ENCODE measurements at regions not wholly inside any gene's neighbourhood (a gene's known extent, or its start where the extent isn't known, plus 50 kb on each side); places are given as distances from the start of the nearest gene placed in this dataset. TPM values are rescaled to one million over a fixed set of nuclear protein-coding genes. Genes with fewer than 3 reads are reported as not detected.

- Histone ChIP-seq H3K9me3 (ENCODE audit: low read depth, low read length) (no peaks in the 10 kb centered on the region), H3K27ac (ENCODE audit: low read depth, low read length) (no peak overlapping the region), H3K79me2 (ENCODE audit: insufficient read depth, low read length) (no peaks in the 10 kb centered on the region), H3K36me3 (ENCODE audit: insufficient read depth, low read length) (no peaks in the 10 kb centered on the region), H3K4me1 (ENCODE audit: insufficient read depth, low read length) (no peaks in the 10 kb centered on the region), H3K4me3 (ENCODE audit: insufficient read depth, low read length) (no peak overlapping the region), H3K4me2 (ENCODE audit: insufficient read depth, low read length) (no peak overlapping the region), H4K20me1 (ENCODE audit: insufficient read depth, low read length) (no peaks in the 10 kb centered on the region), H3K27me3 (ENCODE audit: insufficient read depth, low read length) (no peaks in the 10 kb centered on the region), H2AFZ (ENCODE audit: low read length) (no peak overlapping the region)
- no peak for TF ChIP-seq CTCF (IDR thresholded peaks at IDR 0.05; ENCODE audit: extremely low read depth, low read depth, low read length)
- no peak for DNase-seq (ENCODE audit: insufficient read length, low spot score, missing footprints)
Observed at GRCh38 chr2:185687967-185688366, 50.6 kb upstream of the FSIP2 start.

Small RNA genes lying in the stretch of these regions (small RNA-seq; reads per million reads assigned to genes)
- not detected for gene RF00096
